Gastroesophageal sphincter (tissue), 3 donors: ENCODE measurements at regions not wholly inside any gene's neighbourhood (a gene's known extent, or its start where the extent isn't known, plus 50 kb on each side); places are given as distances from the start of the nearest gene placed in this dataset.

Experiments used
- CTCF ChIP-seq, 4 experiments: fragments of 200-600 bp in 2 of 4; fragments of 450-650 bp in 2 of 4; sonication (generic) in 1 of 4; IDR thresholded peaks; one replicate each; pipeline ENCODE4 v1.5.1; 2017 to 2019; ENCODE audit warnings: antibody characterized with exemption in 4 of 4, mild to moderate bottlenecking in 2 of 4, moderate library complexity in 2 of 4
- POLR2A ChIP-seq, 2 donors: fragments of 450-650 bp; IDR thresholded peaks; one replicate each; pipeline ENCODE4 v1.6.1; 2017; ENCODE audit warnings: antibody characterized with exemption in 2 of 2, mild to moderate bottlenecking in 2 of 2, moderate library complexity in 1 of 2
- POLR2AphosphoS5 ChIP-seq: sonication (generic); formaldehyde crosslinking; IDR thresholded peaks from one replicate; pipeline ENCODE4 v1.6.1; 2017; ENCODE audit warnings: antibody characterized with exemption

DNA sequence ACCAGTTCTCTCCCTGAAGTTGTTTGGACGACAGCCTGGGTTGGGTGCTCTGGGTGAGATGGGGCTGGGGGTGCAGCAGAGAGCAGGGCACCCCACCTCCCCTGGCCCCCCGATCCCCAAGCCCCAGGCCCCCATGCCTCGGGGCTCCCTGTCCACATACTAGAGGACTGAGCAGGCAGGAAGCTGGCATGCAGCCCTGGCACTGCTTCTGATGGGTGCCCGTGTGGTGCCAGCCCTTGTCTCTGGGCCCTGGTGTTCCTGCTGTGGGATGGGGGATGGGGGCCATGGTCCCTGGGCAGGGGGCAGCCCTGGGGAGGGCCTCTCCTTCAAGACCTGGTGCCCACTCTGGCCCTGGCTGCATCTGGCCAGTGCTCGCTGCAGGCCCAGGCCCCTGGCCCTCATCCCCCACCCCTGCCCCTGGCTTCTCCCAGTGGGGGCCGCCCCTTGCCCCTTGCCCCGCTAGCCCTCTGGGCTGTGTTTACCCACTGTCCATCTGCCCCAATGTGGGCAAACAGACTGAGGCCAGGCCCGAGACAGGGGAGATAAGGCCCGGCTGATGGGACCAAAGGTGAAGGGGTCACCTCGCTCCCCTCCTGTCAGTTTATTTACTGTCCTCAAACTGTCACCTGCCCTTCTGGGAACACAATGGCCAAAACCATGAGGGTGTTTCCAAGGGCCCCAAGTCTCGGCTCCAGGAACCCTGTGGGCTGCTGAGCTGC lies 67.3 kb upstream of the RXRA start:
- TF ChIP-seq CTCF (IDR thresholded peaks at IDR 0.05), result no peak
- TF ChIP-seq POLR2A (IDR thresholded peaks at IDR 0.05), result no peak
- no peak for TF ChIP-seq POLR2AphosphoS5
